ENCODE measurements at regions not wholly inside any gene's neighbourhood (a gene's known extent, or its start where the extent isn't known, plus 50 kb on each side); places are given as distances from the start of the nearest gene placed in this dataset.

DNA sequence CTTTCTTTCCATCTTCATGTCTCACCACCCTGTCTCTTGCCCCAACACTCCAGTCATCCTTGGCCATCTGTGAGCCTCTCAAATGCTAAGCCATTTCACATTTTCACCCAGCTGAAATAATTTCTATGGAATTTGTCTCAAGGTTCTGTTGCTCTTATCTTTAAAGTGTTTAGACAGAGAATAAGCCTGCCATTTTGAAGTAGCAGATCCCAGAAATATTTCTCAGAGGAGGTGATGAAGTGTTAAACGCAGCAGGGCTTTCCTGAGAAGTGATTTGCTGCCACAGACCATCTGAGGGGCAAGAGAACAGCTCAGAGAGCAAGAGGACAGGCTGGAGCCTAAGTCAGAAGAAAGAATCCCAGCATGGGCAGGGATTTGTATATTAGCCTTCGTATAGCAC lies 71.6 kb upstream of the CLMN start:
- Histone ChIP-seq H3K79me2 (ENCODE audit: low read length) (no peaks in the 10 kb centered on the region), H3F3A (ENCODE audit: insufficient read depth, low read length) (no peaks in the 10 kb centered on the region), H3K4me3 (ENCODE audit: low read length) (no peak overlapping the region), H3K9ac (ENCODE audit: low read length) (no peak overlapping the region), H4K20me1 (ENCODE audit: insufficient read depth, low read length) (no peaks in the 10 kb centered on the region), H3K9me3 (replicated peaks; ENCODE audit: insufficient read depth, low read length) (no peaks in the 10 kb centered on the region), H3K36me3 (replicated peaks; ENCODE audit: insufficient read depth, low read length) (no peaks in the 10 kb centered on the region), H3K27ac (ENCODE audit: low read length) (no peak overlapping the region), H3K27me3 (replicated peaks; ENCODE audit: insufficient read depth, low read length) (no peaks in the 10 kb centered on the region), H3K4me2 (ENCODE audit: low read depth, low read length) (no peak overlapping the region), H3K4me1 (ENCODE audit: low read length) (no peaks in the 10 kb centered on the region), H3K9me2 (replicated peaks; ENCODE audit: insufficient read depth, low read length) (no peaks in the 10 kb centered on the region), H2AFZ (ENCODE audit: low read length) (no peak overlapping the region)
- TF ChIP-seq EZH2phosphoT487 (IDR thresholded peaks at IDR 0.05; ENCODE audit: low read length) (no peak), CTCF (IDR thresholded peaks at IDR 0.05; ENCODE audit: low read length) (no peak), EZH2 (optimal IDR thresholded peaks at IDR 0.05; ENCODE audit: low read depth, low read length) (no peak)
- DNase-seq: no peak

- Histone ChIP-seq H3K4me2 (ENCODE audit: low read depth, low read length) (no peak overlapping the region), H3F3A (ENCODE audit: insufficient read depth, low read length) (no peaks in the 10 kb centered on the region), H3K9me3 (replicated peaks; ENCODE audit: insufficient read depth, low read length) (no peaks in the 10 kb centered on the region), H3K79me2 (ENCODE audit: low read length) (no peaks in the 10 kb centered on the region), H4K20me1 (ENCODE audit: insufficient read depth, low read length) (no peaks in the 10 kb centered on the region), H3K27me3 (replicated peaks; ENCODE audit: insufficient read depth, low read length) (no peaks in the 10 kb centered on the region), H3K4me1 (ENCODE audit: low read length) (no peaks in the 10 kb centered on the region), H3K9ac (ENCODE audit: low read length) (no peak overlapping the region), H3K4me3 (ENCODE audit: low read length) (no peak overlapping the region), H3K36me3 (replicated peaks; ENCODE audit: insufficient read depth, low read length) (no peaks in the 10 kb centered on the region), H2AFZ (ENCODE audit: low read length) (no peak overlapping the region), H3K9me2 (replicated peaks; ENCODE audit: insufficient read depth, low read length) (no peaks in the 10 kb centered on the region), H3K27ac (ENCODE audit: low read length) (no peak overlapping the region)
- TF ChIP-seq EZH2 (optimal IDR thresholded peaks at IDR 0.05; ENCODE audit: low read depth, low read length) (no peak), EZH2phosphoT487 (IDR thresholded peaks at IDR 0.05; ENCODE audit: low read length) (no peak), CTCF (IDR thresholded peaks at IDR 0.05; ENCODE audit: low read length) (no peak)
- no peak for DNase-seq
Observed at GRCh38 chr14:95389471-95390011, 69.8 kb upstream of the CLMN start.

GRCh38 chr14:95388699-95389098 lies 69.0 kb upstream of the CLMN start:
- no peaks in the 10 kb centered on the region for H3K9me2 ChIP-seq (replicated peaks; ENCODE audit: insufficient read depth, low read length)
- no peak for DNase-seq
- no peak overlapping the region for H3K4me2 ChIP-seq (ENCODE audit: low read depth, low read length)
- H2AFZ ChIP-seq (ENCODE audit: low read length): no peak overlapping the region
- H3K4me3 ChIP-seq (ENCODE audit: low read length): no peak overlapping the region
- H3K9ac ChIP-seq (ENCODE audit: low read length): no peak overlapping the region
- no peak for TF ChIP-seq EZH2phosphoT487 (IDR thresholded peaks at IDR 0.05; ENCODE audit: low read length)
- no peak for TF ChIP-seq CTCF (IDR thresholded peaks at IDR 0.05; ENCODE audit: low read length)
- no peak for TF ChIP-seq EZH2 (optimal IDR thresholded peaks at IDR 0.05; ENCODE audit: low read depth, low read length)
- H3K4me1 ChIP-seq (ENCODE audit: low read length): no peaks in the 10 kb centered on the region
- H3K9me3 ChIP-seq (replicated peaks; ENCODE audit: insufficient read depth, low read length): no peaks in the 10 kb centered on the region
- no peaks in the 10 kb centered on the region for H4K20me1 ChIP-seq (ENCODE audit: insufficient read depth, low read length)
- H3K27me3 ChIP-seq (replicated peaks; ENCODE audit: insufficient read depth, low read length): no peaks in the 10 kb centered on the region
- no peak overlapping the region for H3K27ac ChIP-seq (ENCODE audit: low read length)
- no peaks in the 10 kb centered on the region for H3K36me3 ChIP-seq (replicated peaks; ENCODE audit: insufficient read depth, low read length)
- H3K79me2 ChIP-seq (ENCODE audit: low read length): no peaks in the 10 kb centered on the region
- no peaks in the 10 kb centered on the region for H3F3A ChIP-seq (ENCODE audit: insufficient read depth, low read length)

Measured in MM.1S (cell line).